ENCODE measurements at regions not wholly inside any gene's neighbourhood (a gene's known extent, or its start where the extent isn't known, plus 50 kb on each side); places are given as distances from the start of the nearest gene placed in this dataset.

DNA sequence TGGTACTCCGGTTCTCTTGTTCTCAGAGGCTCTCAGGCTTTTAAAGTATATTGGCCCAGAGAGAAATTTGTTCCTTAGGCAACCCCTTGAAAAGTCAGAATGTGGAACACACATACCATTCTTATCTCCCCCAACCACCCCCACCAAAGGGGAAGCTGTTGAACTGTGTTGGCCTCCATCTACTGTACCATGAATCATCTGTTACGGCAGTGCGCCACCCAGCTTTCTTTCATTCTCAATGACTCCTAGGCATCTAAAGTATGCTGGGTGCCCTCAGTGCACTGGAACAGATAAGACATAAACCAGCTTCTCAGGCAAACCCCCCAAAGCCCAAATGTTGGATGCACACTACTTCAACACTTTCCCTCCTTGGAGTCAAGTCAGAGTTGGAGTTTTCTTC lies 696.2 kb upstream of the TENM4 start:
- H3K79me2 ChIP-seq (ENCODE audit: control insufficient read depth, insufficient read depth, low read length): no peaks in the 10 kb centered on the region
- dilution Hi-C loops (cut with MboI; ENCODE audit: extremely low pct_ligation_motif_present, low sequenced_read_pairs): no loop called here

More for the DNA sequence above, 696.2 kb upstream of the TENM4 start:
- POLR2A ChIA-PET: no interaction called here
- no peaks in the 10 kb centered on the region for H3K4me1 ChIP-seq (ENCODE audit: control insufficient read depth, extremely low read depth, insufficient read depth, low read length)
- H4K20me1 ChIP-seq (replicated peaks; ENCODE audit: control insufficient read depth, extremely low read depth, insufficient read depth, low read length): no peaks in the 10 kb centered on the region
- H2AFZ ChIP-seq (ENCODE audit: low read depth, low read length): no peak overlapping the region
- DNase-seq (ENCODE audit: low read depth, low spot score) (no peak), FAIRE-seq (no peak)
- no peaks in the 10 kb centered on the region for H3K9me1 ChIP-seq (replicated peaks; ENCODE audit: control insufficient read depth, extremely low read depth, insufficient read depth, low read length)
- no peaks in the 10 kb centered on the region for H3K27me3 ChIP-seq (ENCODE audit: control insufficient read depth in 2 of 2, insufficient read depth in 2 of 2, low read length in 2 of 2)
- CTCF ChIA-PET: no interaction called here
- H3K9ac ChIP-seq (replicated peaks; ENCODE audit: extremely low read depth, insufficient read depth, low read length): no peak overlapping the region
- no peaks in the 10 kb centered on the region for H3K9me3 ChIP-seq (replicated peaks; ENCODE audit: control insufficient read depth, insufficient read depth, low read length)
- H3K27ac ChIP-seq (ENCODE audit: insufficient read depth, low read depth, low read length): no peak overlapping the region
- TF ChIP-seq MYC (IDR thresholded peaks at IDR 0.05; ENCODE audit: low read depth, low read length) (no peak), JUN (IDR thresholded peaks at IDR 0.05; ENCODE audit: borderline replicate concordance, insufficient read depth, insufficient read length, low read depth) (no peak), EZH2 (IDR thresholded peaks at IDR 0.05; ENCODE audit: borderline replicate concordance, low read depth, low read length, severe bottlenecking) (no peak), POLR2A (IDR thresholded peaks at IDR 0.05; ENCODE audit: low read depth, low read length) (no peak), POLR2AphosphoS5 (IDR thresholded peaks at IDR 0.05; ENCODE audit: insufficient read depth, low read depth, low read length) (no peak), GATA2 (IDR thresholded peaks at IDR 0.05; ENCODE audit: insufficient read depth, insufficient read length, low read depth, low read length) (no peak), FOS (IDR thresholded peaks at IDR 0.05; ENCODE audit: borderline replicate concordance, insufficient read depth, low read length) (no peak)
- TF ChIP-seq, protein P1, sequence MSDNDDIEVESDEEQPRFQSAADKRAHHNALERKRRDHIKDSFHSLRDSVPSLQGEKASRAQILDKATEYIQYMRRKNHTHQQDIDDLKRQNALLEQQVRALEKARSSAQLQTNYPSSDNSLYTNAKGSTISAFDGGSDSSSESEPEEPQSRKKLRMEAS (IDR thresholded peaks at IDR 0.05; ENCODE audit: insufficient read depth, insufficient read length): no peak
- TF ChIP-seq, protein P2, sequence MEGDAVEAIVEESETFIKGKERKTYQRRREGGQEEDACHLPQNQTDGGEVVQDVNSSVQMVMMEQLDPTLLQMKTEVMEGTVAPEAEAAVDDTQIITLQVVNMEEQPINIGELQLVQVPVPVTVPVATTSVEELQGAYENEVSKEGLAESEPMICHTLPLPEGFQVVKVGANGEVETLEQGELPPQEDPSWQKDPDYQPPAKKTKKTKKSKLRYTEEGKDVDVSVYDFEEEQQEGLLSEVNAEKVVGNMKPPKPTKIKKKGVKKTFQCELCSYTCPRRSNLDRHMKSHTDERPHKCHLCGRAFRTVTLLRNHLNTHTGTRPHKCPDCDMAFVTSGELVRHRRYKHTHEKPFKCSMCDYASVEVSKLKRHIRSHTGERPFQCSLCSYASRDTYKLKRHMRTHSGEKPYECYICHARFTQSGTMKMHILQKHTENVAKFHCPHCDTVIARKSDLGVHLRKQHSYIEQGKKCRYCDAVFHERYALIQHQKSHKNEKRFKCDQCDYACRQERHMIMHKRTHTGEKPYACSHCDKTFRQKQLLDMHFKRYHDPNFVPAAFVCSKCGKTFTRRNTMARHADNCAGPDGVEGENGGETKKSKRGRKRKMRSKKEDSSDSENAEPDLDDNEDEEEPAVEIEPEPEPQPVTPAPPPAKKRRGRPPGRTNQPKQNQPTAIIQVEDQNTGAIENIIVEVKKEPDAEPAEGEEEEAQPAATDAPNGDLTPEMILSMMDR (IDR thresholded peaks at IDR 0.05; ENCODE audit: extremely low read depth in 1 of 2, insufficient read depth in 1 of 2, low read depth in 1 of 2, low read length in 2 of 2): no peak
- H3K4me3 ChIP-seq (replicated peaks in 1 of 3; ENCODE audit: insufficient read depth in 1 of 3, low read depth in 1 of 3, low read length in 3 of 3): no peak overlapping the region
- no peaks in the 10 kb centered on the region for H3K36me3 ChIP-seq (ENCODE audit: control insufficient read depth in 2 of 2, extremely low read depth in 1 of 2, insufficient read depth in 2 of 2, low read length in 2 of 2)
- no TSS peak for BruUV-seq (replicated peaks)
- H3K4me2 ChIP-seq (ENCODE audit: insufficient read depth, low read length): no peak overlapping the region
- intact Hi-C loops (cut with micrococcal nuclease): no loop called here
